ENCODE measurements at regions not wholly inside any gene's neighbourhood (a gene's known extent, or its start where the extent isn't known, plus 50 kb on each side); places are given as distances from the start of the nearest gene placed in this dataset.

DNA sequence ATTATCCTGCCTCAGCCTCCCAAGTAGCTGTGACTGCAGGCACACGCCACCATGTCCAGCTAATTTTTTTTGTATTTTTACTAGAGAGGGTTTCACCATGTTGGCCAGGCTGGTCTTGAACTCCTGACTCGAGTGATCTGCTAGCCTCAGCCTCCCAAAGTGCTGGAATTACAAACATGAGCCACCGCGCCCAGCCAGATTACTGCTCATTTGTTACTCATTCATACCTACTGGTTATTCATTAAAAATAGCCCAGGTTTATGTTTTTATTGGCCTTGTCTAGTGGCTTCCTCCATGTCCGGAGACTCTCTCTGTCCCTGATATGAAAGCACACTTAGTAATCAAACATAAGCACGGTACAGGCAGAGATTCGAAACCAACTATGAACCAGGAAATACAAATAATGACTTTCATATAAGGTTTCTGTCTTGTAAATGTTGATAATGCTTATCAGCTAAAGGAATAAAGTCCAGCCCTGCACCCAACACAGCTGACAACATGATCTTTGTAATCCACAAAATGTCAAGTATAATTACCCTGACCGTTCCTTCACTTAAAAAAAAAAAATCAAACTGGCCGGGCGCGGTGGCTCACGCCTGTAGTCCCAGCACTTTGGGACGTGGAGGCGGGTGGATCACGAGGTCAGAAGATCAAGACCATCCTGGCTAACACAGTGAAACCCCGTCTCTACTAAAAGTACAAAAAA lies 50.4 kb upstream of the CXADR start:
- peak overlapping the region; percentile 37 to 56 for H3K27ac ChIP-seq
- peak; percentile 43 for DNase-seq (ENCODE audit: low spot score)

More for the DNA sequence above, 50.4 kb upstream of the CXADR start:
- 78% methylated on average over 16 of the region's 16 CpGs for WGBS
- intact Hi-C loops (cut with DNase I) = no loop called here
- H3K4me3 ChIP-seq = no peak overlapping the region
- no peaks in the 10 kb centered on the region for H3K9me3 ChIP-seq
- no peaks in the 10 kb centered on the region for H3K36me3 ChIP-seq
- peak; percentile 73 for TF ChIP-seq POLR2AphosphoS5 (IDR thresholded peaks at IDR 0.05)
- TF ChIP-seq POLR2A (IDR thresholded peaks at IDR 0.05) = no peak
- no peaks in the 10 kb centered on the region for H3K27me3 ChIP-seq (replicated peaks; ENCODE audit: insufficient read depth)
- no peaks in the 10 kb centered on the region for H3K4me1 ChIP-seq (replicated peaks)

MicroRNAs in the stretch of these regions (microRNA counts, 767-probe panel; counts per million panel counts)
- microRNA hsa-let-7c = 6,670 to 6,948 counts per million in 2 donors
- microRNA hsa-miR-99a-5p = 5,698 to 5,852 counts per million in 2 donors

Small RNA genes lying in the stretch of these regions (microRNA-seq; reads per million reads assigned to microRNA genes)
- gene MIR125B2 (958 reads per million, percentile 88 among the genes with 10 or more reads in this experiment), gene MIR99A (51,943 reads per million, percentile 99 among the genes with 10 or more reads in this experiment), gene MIRLET7C (83,339 reads per million, percentile 100 among the genes with 10 or more reads in this experiment)

Small RNA genes lying in the stretch of these regions (small RNA-seq; reads per million reads assigned to genes)
- gene MIR125B2 = 541 to 888 reads per million in 2 donors
- 891 to 1,096 reads per million in 2 donors for gene MIR99A
- 6,025 to 9,974 reads per million in 2 donors for gene MIRLET7C
- 0 reads per million in 2 donors for gene RNU1-98P
- gene RNU6-113P = 0 reads per million in 2 donors
- gene RNU6-426P = 0 reads per million in 2 donors
- 0 reads per million in 2 donors for gene SNORD74B

Measured in prostate gland (tissue), 2 donors.